ENCODE measurements at regions not wholly inside any gene's neighbourhood (a gene's known extent, or its start where the extent isn't known, plus 50 kb on each side); places are given as distances from the start of the nearest gene placed in this dataset.
A peak's percentile ranks its signal among the peaks of the same experiment; 100 is the strongest.

- TF ChIP-seq PREB (CRISPR knock-in tag; IDR thresholded peaks at IDR 0.05) (0 out of 2 replicates have a peak, but pooled peaks have one; percentile 72), SRSF1 (optimal IDR thresholded peaks at IDR 0.05; ENCODE audit: low read depth, low read length) (no peak), ZNF674 (CRISPR knock-in tag; IDR thresholded peaks at IDR 0.05; ENCODE audit: low read depth) (no peak), ETS1 (CRISPR knock-in tag; IDR thresholded peaks at IDR 0.05) (peak; percentile 83)
These were observed 59.4 kb upstream of the RAPGEF1 start (continued) for GRCh38 chr9:131799177-131799823.

GRCh38 chr9:131798246-131798645 lies 58.4 kb upstream of the RAPGEF1 start:
- Histone ChIP-seq H3K4me2 (ENCODE audit: low read depth, low read length) (no peak overlapping the region), H3K4me1 (ENCODE audit: insufficient read depth, low read length) (no peaks in the 10 kb centered on the region), H2AFZ (ENCODE audit: low read length) (no peak overlapping the region), H4K20me1 (ENCODE audit: insufficient read depth, low read length) (no peaks in the 10 kb centered on the region), H3K9ac (ENCODE audit: insufficient read depth, low read depth, low read length) (no peak overlapping the region), H3K27ac (ENCODE audit: extremely low read length, insufficient read depth, low read length) (no peak overlapping the region), H3K4me3 (replicated peaks in 1 of 3; ENCODE audit: insufficient read depth in 1 of 3, low read depth in 2 of 3, low read length in 3 of 3) (no peak overlapping the region), H3K36me3 (replicated peaks in 1 of 2; ENCODE audit: control insufficient read depth in 1 of 2, insufficient read depth in 2 of 2, low read length in 2 of 2) (no peaks in the 10 kb centered on the region), H3K27me3 (ENCODE audit: control insufficient read depth in 1 of 2, insufficient read depth in 2 of 2, low read length in 2 of 2) (peaks cover 2 to 21% of the 10 kb centered on the region in 2 experiments; a peak in 2 of 5 replicates), H3K79me2 (ENCODE audit: insufficient read depth, low read length) (no peaks in the 10 kb centered on the region), H3K9me3 (ENCODE audit: low read length) (no peaks in the 10 kb centered on the region)
- no peak for TF ChIP-seq CHD4 (IDR thresholded peaks at IDR 0.05; ENCODE audit: borderline replicate concordance, low read length)
- no peak for TF ChIP-seq ZNF619 (CRISPR knock-in tag; IDR thresholded peaks at IDR 0.05)
- ATAC-seq (no peak), FAIRE-seq (no peak), DNase-seq (ENCODE audit: low spot score) (no peak)
- CTCF ChIA-PET (ENCODE audit: low intra/inter-chr PET ratio, low total read pairs) = no interaction called here
- intact Hi-C loops (cut with micrococcal nuclease; ENCODE audit: unreplicated experiment) (no loop called here), in situ Hi-C loops (cut with HindIII; ENCODE audit: extremely low pct_ligation_motif_present, low pct_unique_long_range_greater_than_20kb) (no loop called here)
- POLR2A ChIA-PET = no interaction called here
- no TSS peak for BruUV-seq (replicated peaks)
- 11% methylated on average over 7 of the region's 7 CpGs for WGBS (ENCODE audit: low lambda C conversion rate)
